DND-41 (cell line): ENCODE measurements at regions not wholly inside any gene's neighbourhood (a gene's known extent, or its start where the extent isn't known, plus 50 kb on each side); places are given as distances from the start of the nearest gene placed in this dataset.

Experiments used
- ATAC-seq: fragments of 200-7000 bp; cut with Tn5 transposase; 3 replicates; pipeline ENCODE4 v1.9.1; 2021; ENCODE audit warnings: low read depth; ENCODE audit not compliant: insufficient read depth
- DNase-seq: peaks from one replicate; pipeline ENCODE4 v3.0.0-alpha.2; 2020
- H2AFZ ChIP-seq: 2 replicates; pipeline ENCODE4 v1.6.0; 2012; ENCODE audit warnings: low read depth, low read length
- H3K27ac ChIP-seq: 2 replicates; pipeline ENCODE4 v1.5.1; 2012; ENCODE audit warnings: low read length, inconsistent platforms
- H3K27me3 ChIP-seq: fragments of 200-600 bp; sonication (generic); 2 replicates; pipeline ENCODE4 v1.6.0; 2012; ENCODE audit warnings: low read length, mild to moderate bottlenecking, inconsistent platforms; ENCODE audit not compliant: insufficient read depth, poor library complexity
- H3K36me3 ChIP-seq: 2 replicates; pipeline ENCODE4 v1.5.1; 2012; ENCODE audit warnings: low read length, inconsistent platforms; ENCODE audit not compliant: insufficient read depth
- H3K4me1 ChIP-seq: 2 replicates; pipeline ENCODE4 v1.5.1; 2012; ENCODE audit warnings: mild to moderate bottlenecking, low read length; ENCODE audit not compliant: insufficient read depth
- H3K4me2 ChIP-seq: 2 replicates; pipeline ENCODE4 v1.6.0; 2012; ENCODE audit warnings: mild to moderate bottlenecking, moderate library complexity, low read length, inconsistent platforms; ENCODE audit not compliant: insufficient read depth
- H3K4me3 ChIP-seq, 2 experiments: fragments of 200-600 bp in 1 of 2; shearing (Covaris generic) in 1 of 2; 2 replicates each; pipeline ENCODE4 v1.5.1; 2012 to 2016; ENCODE audit warnings: inconsistent platforms in 2 of 2, low read length in 2 of 2, mild to moderate bottlenecking in 2 of 2, low read depth in 1 of 2, moderate library complexity in 1 of 2
- H3K79me2 ChIP-seq: 2 replicates; pipeline ENCODE4 v1.6.0; 2012; ENCODE audit warnings: low read length, inconsistent platforms; ENCODE audit not compliant: insufficient read depth
- H3K9ac ChIP-seq: 2 replicates; pipeline ENCODE4 v1.6.0; 2012; ENCODE audit warnings: low read depth, mild to moderate bottlenecking, inconsistent platforms, low read length, moderate library complexity
- H3K9me3 ChIP-seq: 2 replicates; pipeline ENCODE4 v1.5.1; 2012; ENCODE audit warnings: low read length, moderate library complexity, mild to moderate bottlenecking, inconsistent platforms; ENCODE audit not compliant: insufficient read depth, severe bottlenecking
- H4K20me1 ChIP-seq: 2 replicates; pipeline ENCODE4 v1.6.0; 2012; ENCODE audit warnings: low read length; ENCODE audit not compliant: insufficient read depth
- EZH2 ChIP-seq: IDR thresholded peaks from 3 replicates; pipeline ENCODE4 v1.6.1; 2012; ENCODE audit warnings: borderline replicate concordance, low read depth, mild to moderate bottlenecking, moderate library complexity, low read length, inconsistent platforms; ENCODE audit not compliant: severe bottlenecking
- TF ChIP-seq, protein P1 (sequence below): IDR thresholded peaks from 2 replicates; pipeline ENCODE4 v1.5.1; 2012; ENCODE audit warnings: borderline replicate concordance, low read length, moderate library complexity, mild to moderate bottlenecking; ENCODE audit not compliant: poor library complexity, severe bottlenecking; ENCODE audit errors: extremely low read depth

DNA sequence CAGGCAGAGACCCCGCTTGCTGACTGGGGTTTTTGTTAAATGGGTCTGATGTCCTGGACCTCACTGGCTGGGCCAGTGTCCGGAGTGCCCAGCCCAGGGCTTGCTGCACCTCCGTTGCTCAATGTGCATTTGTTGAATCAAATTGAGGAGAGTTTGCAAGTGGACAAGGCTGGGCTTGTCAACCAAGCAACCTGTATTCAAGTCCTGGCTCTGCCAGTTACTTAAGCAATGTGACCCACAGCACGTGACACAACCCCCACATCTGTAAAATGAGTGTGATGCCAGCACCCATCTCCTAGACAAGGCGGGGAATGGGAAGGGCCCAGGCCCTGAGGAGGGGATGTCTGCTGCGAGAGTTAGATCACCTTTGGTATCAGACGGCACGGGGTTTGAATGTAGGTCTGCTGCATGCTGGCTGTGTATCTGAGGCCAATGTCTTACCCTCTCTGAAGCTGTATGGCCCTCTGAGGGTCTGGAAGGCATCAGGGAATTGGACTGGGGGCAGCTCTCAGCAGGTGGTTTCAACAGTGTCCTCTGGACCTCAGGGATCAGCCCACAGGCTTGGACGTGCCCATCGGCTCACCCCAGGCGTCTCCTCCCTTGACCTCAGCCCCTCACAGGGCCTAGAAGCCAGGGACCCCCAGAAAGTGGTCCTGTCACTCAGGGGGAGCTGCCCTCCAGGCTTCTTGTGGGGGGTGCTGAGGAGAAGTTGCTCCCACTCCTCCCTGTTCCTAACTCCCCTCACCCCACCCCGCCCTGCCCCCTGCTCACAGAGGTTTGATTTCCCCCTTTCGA is 51.0 kb upstream of the RUNX3 start:
- Histone ChIP-seq H3K9me3 (peaks cover 8% of the 10 kb centered on the region), H2AFZ (no peak overlapping the region), H3K79me2 (no peaks in the 10 kb centered on the region), H3K4me2 (no peak overlapping the region), H4K20me1 (no peaks in the 10 kb centered on the region), H3K36me3 (no peaks in the 10 kb centered on the region), H3K4me1 (peaks cover 5% of the 10 kb centered on the region), H3K27ac (no peak overlapping the region), H3K27me3 (no peaks in the 10 kb centered on the region), H3K4me3 (no peak overlapping the region), H3K9ac (no peak overlapping the region)
- ATAC-seq (peak; percentile 28; the same call in 1 of the 3 replicates), DNase-seq (no peak)
- no peak for TF ChIP-seq EZH2
- TF ChIP-seq, protein P1, sequence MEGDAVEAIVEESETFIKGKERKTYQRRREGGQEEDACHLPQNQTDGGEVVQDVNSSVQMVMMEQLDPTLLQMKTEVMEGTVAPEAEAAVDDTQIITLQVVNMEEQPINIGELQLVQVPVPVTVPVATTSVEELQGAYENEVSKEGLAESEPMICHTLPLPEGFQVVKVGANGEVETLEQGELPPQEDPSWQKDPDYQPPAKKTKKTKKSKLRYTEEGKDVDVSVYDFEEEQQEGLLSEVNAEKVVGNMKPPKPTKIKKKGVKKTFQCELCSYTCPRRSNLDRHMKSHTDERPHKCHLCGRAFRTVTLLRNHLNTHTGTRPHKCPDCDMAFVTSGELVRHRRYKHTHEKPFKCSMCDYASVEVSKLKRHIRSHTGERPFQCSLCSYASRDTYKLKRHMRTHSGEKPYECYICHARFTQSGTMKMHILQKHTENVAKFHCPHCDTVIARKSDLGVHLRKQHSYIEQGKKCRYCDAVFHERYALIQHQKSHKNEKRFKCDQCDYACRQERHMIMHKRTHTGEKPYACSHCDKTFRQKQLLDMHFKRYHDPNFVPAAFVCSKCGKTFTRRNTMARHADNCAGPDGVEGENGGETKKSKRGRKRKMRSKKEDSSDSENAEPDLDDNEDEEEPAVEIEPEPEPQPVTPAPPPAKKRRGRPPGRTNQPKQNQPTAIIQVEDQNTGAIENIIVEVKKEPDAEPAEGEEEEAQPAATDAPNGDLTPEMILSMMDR: no peak
